HepG2 (cell line): ENCODE measurements at regions not wholly inside any gene's neighbourhood (a gene's known extent, or its start where the extent isn't known, plus 50 kb on each side); places are given as distances from the start of the nearest gene placed in this dataset.

Experiments used
- CTCF ChIP-seq: sonication (generic); formaldehyde crosslinking; IDR thresholded peaks from 2 replicates; pipeline ENCODE4 v1.5.0; 2020; ENCODE audit warnings: mild to moderate bottlenecking, missing genetic modification reagents, moderate library complexity
- DNMT1 ChIP-seq: sonication (generic); formaldehyde crosslinking; IDR thresholded peaks from 2 replicates; pipeline ENCODE4 v1.5.1; 2020; ENCODE audit warnings: mild to moderate bottlenecking, missing genetic modification reagents
- TCF7 ChIP-seq: sonication (generic); IDR thresholded peaks from 2 replicates; pipeline ENCODE4 v1.6.1; 2016; ENCODE audit warnings: antibody characterized with exemption, low read depth

GRCh38 chr7:131665021-131665420 lies 108.6 kb upstream of the PODXL start:
- no peak for TF ChIP-seq CTCF (CRISPR knock-in tag)
- TF ChIP-seq TCF7: no peak
- TF ChIP-seq DNMT1: no peak
